T-cell (primary cell): ENCODE measurements at regions not wholly inside any gene's neighbourhood (a gene's known extent, or its start where the extent isn't known, plus 50 kb on each side); places are given as distances from the start of the nearest gene placed in this dataset.
"Not testable (repeated sequence)": the region's sequence is repeated elsewhere in the genome, so short reads cannot be mapped to it uniquely, and the experiment has no call there.

ENCODE experiments used
- ATAC-seq, 4 experiments: fragments of 200-7000 bp in 3 of 4; fragments of 150-1000 bp in 1 of 4; cut with Tn5 transposase; replicated peaks in 1 of 4; 1 replicate in 3 of 4; 2 replicates in 1 of 4; pipeline ENCODE4 v1.10.0; 2021; ENCODE audit warnings: moderate library complexity in 3 of 4, mild to moderate bottlenecking in 2 of 4, moderate number of reproducible peaks in 1 of 4
- CTCF ChIA-PET, 2 donors: fragments of 300-600 bp; sonication (Branson Sonifier 250); formaldehyde crosslinking; loops; one replicate each; lab custom pipeline; 2022; ENCODE audit warnings: antibody characterized with exemption in 2 of 2; lab: Charles Lee
- POLR2A ChIA-PET, 2 donors: fragments of 300-600 bp; sonication (Branson Sonifier 250); formaldehyde crosslinking; loops; one replicate each; lab custom pipeline; 2022; ENCODE audit warnings: antibody characterized with exemption in 2 of 2; lab: Charles Lee
- DNase-seq, 35 experiments: peaks; one replicate each; pipeline versions ENCODE4 v3.0.0 to v3.0.0-alpha.2; 2013 to 2023
- H3K27ac ChIP-seq: one replicate; pipeline ENCODE4 v1.5.1; 2013; ENCODE audit warnings: low read length
- H3K27me3 ChIP-seq, 2 experiments: replicated peaks in 1 of 2; 1 replicate in 1 of 2; 2 replicates in 1 of 2; pipeline versions ENCODE4 v1.6.1 to v1.7.0; 2013; ENCODE audit warnings: low read length in 1 of 2, mixed read lengths in 1 of 2; ENCODE audit not compliant: control insufficient read depth in 2 of 2, insufficient read depth in 2 of 2; ENCODE audit errors: extremely low read depth in 1 of 2
- H3K36me3 ChIP-seq, 2 donors: 1 replicate in 1 of 2; 2 replicates in 1 of 2; pipeline versions ENCODE4 v1.6.1 to v1.7.0; 2013; ENCODE audit warnings: low read length in 1 of 2; ENCODE audit not compliant: control insufficient read depth in 2 of 2, insufficient read depth in 1 of 2; ENCODE audit errors: extremely low read depth in 1 of 2
- H3K4me1 ChIP-seq, 2 experiments: 1 replicate in 1 of 2; 2 replicates in 1 of 2; pipeline versions ENCODE4 v1.6.1 to v1.7.0; 2013; ENCODE audit warnings: low read length in 2 of 2, mixed read lengths in 1 of 2; ENCODE audit not compliant: insufficient read depth in 2 of 2, control insufficient read depth in 1 of 2; ENCODE audit errors: extremely low read depth in 1 of 2
- H3K4me3 ChIP-seq, 2 donors: 1 replicate in 1 of 2; 2 replicates in 1 of 2; pipeline versions ENCODE4 v1.5.1 to v1.7.0; 2013; ENCODE audit warnings: mild to moderate bottlenecking in 2 of 2, low read length in 1 of 2, moderate library complexity in 1 of 2; ENCODE audit not compliant: control insufficient read depth in 1 of 2; ENCODE audit errors: extremely low read depth in 1 of 2
- H3K9me3 ChIP-seq: 2 replicates; pipeline ENCODE4 v1.7.0; 2013
- H3K27ac Mint-ChIP-seq, 2 donors: one replicate each; pipeline ENCODE4 v1.8.0; 2020 to 2021; ENCODE audit warnings: mild to moderate bottlenecking in 2 of 2, mixed read lengths in 2 of 2
- H3K27me3 Mint-ChIP-seq, 2 donors: one replicate each; pipeline ENCODE4 v1.8.0; 2021 to 2022; ENCODE audit warnings: mixed read lengths in 2 of 2
- H3K36me3 Mint-ChIP-seq: one replicate; pipeline ENCODE4 v1.8.0; 2021; ENCODE audit warnings: mixed read lengths
- H3K4me1 Mint-ChIP-seq, 3 donors: one replicate each; pipeline ENCODE4 v1.8.0; 2020 to 2022; ENCODE audit warnings: mixed read lengths in 3 of 3, mild to moderate bottlenecking in 1 of 3
- H3K4me3 Mint-ChIP-seq, 3 donors: one replicate each; pipeline ENCODE4 v1.8.0; 2020 to 2022; ENCODE audit warnings: mild to moderate bottlenecking in 3 of 3, mixed read lengths in 3 of 3, moderate library complexity in 3 of 3
- H3K9me3 Mint-ChIP-seq, 3 donors: one replicate each; pipeline ENCODE4 v1.8.0; 2020 to 2022; ENCODE audit warnings: mixed read lengths in 3 of 3
- WGBS: methylation state at CpG from one replicate; pipeline ENCODE4 v1.1.5; 2013; ENCODE audit warnings: missing lambda C conversion rate; ENCODE audit not compliant: insufficient coverage; 5-methylcytosine and 5-hydroxymethylcytosine counted together

DNA sequence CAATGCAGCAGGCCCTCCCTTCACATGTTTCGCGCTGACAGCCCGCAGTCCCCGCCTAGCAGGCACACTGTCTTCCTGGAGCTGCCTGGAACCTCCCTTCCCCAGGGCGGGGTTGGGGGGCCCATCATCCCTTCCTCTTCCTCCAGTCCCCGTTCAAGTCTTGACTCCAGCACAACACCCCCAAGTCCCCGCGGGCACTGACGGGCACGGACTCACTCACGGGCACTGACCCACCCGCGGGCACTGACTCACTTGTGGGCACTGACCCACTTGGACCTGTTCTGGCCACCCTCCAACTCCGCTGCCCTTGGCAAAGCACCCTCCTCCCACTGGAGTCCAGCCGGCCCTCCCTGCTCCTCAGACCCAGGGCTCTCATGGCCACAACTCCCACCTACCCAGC, 5376.7 kb upstream of the TPTE start:
- H3K9me3 ChIP-seq, CTCF ChIA-PET, H3K36me3 Mint-ChIP-seq, H3K27me3 Mint-ChIP-seq, ATAC-seq, H3K4me1 ChIP-seq, H3K4me3 ChIP-seq, H3K27ac Mint-ChIP-seq, H3K27me3 ChIP-seq, H3K36me3 ChIP-seq, DNase-seq, H3K4me3 Mint-ChIP-seq, H3K27ac ChIP-seq, H3K4me1 Mint-ChIP-seq, POLR2A ChIA-PET, H3K9me3 Mint-ChIP-seq: not testable (repeated sequence)
- WGBS = no CpG with 5 or more reads among the region's 15 CpGs

DNA sequence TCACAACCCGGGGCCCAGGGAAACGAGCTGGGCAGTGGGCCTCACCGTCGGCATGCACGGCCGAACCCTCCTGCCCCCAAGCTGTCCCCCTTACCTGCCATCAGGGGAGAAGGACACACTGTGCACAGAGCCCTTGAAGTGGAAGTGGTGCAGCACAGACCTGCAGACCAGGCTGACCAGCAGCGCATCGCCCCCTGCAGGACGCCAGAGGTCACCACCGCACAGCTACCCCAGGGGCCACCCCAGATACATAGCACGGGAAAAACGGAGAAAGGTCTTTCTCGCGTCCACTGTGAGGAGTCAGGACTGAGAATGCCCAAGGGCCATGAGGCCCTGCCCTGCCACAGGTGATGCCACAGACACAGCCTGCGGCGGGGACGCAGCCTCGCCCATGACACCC, 5373.7 kb upstream of the TPTE start:
- H3K4me1 Mint-ChIP-seq, H3K27ac Mint-ChIP-seq, H3K4me3 ChIP-seq, H3K27me3 ChIP-seq, H3K4me3 Mint-ChIP-seq, H3K36me3 ChIP-seq, H3K9me3 Mint-ChIP-seq, CTCF ChIA-PET, H3K27me3 Mint-ChIP-seq, H3K27ac ChIP-seq, H3K36me3 Mint-ChIP-seq, POLR2A ChIA-PET, H3K4me1 ChIP-seq, H3K9me3 ChIP-seq: not testable (repeated sequence)
- no CpG with 5 or more reads among the region's 18 CpGs for WGBS
- ATAC-seq (peak in 3 of 4 experiments; percentile 47 to 61 (median 50)), DNase-seq (peak in 2 of 35 experiments; percentile 1 to 7)

DNA sequence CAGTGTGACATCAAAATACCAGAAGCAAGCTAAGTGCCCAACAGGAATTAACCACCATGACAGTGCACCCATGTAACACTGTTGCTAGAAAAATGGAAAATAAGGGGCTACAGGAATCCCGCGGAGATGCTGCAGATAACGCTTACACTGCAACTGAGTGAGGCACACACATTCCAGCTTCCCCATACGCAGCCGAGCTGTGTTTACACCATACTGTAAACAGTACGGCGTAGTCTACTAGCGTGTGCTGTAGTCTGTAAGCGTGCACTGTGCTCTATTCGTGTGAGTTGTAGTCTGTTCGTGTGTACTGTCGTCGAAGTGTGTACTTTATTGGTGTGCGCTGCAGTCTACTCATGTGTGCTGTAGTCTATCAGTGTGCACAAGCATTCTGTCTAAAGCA, 5372.2 kb upstream of the TPTE start:
- H3K36me3 Mint-ChIP-seq, H3K27ac Mint-ChIP-seq, H3K9me3 Mint-ChIP-seq, H3K4me1 ChIP-seq, H3K9me3 ChIP-seq, CTCF ChIA-PET, POLR2A ChIA-PET, H3K4me3 Mint-ChIP-seq, H3K4me3 ChIP-seq, ATAC-seq, DNase-seq, H3K27me3 Mint-ChIP-seq, H3K4me1 Mint-ChIP-seq, H3K36me3 ChIP-seq, H3K27me3 ChIP-seq, H3K27ac ChIP-seq: not testable (repeated sequence)
- WGBS = no CpG with 5 or more reads among the region's 14 CpGs

DNA sequence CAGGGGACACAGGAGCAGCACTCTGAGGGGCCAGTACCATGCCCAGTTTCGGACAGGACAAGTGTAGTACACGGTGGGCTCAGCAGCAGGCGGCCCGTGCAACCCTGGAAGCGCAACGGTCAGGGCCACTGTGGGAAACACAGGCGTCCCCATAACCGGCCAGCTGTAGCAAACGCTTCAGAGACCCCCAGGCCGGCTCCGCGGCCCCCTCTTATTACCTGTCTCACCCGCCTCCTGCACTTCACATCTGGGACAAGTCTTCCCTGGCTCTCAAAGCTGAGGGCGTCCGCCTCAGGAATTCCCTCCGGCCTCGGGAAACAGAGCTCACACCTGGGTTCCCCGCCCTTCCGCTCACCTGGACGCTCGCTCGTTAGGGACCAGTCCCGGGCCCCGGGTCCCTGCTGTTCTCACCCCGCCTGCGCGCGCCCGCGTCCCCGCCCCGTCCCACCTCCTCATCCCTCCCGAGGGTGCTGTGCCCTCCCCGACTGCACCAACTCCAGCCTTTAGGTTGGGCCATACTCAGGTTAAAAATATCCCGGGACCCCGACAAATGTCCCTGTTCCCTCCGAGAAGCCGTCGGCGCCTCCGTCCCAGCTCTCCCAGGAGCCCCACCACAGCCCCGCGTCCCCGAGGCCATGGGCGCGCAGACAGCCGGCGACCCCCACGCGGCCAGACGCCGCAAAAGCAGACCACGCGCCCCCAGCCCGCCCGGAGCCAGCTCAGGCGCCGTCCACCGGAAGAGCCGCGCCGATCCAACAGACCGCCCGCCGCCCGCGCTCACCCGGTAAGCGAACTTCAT, 5367.3 kb upstream of the TPTE start:
- H3K4me3 ChIP-seq, H3K27ac Mint-ChIP-seq, H3K27me3 Mint-ChIP-seq, DNase-seq, H3K4me1 Mint-ChIP-seq, H3K27me3 ChIP-seq, H3K4me1 ChIP-seq, H3K9me3 Mint-ChIP-seq, POLR2A ChIA-PET, H3K36me3 Mint-ChIP-seq, H3K36me3 ChIP-seq, H3K27ac ChIP-seq, H3K9me3 ChIP-seq, CTCF ChIA-PET: not testable (repeated sequence)
- peak overlapping the region in 1 of 3 donors; percentile 52 for H3K4me3 Mint-ChIP-seq
- WGBS = no CpG with 5 or more reads among the region's 69 CpGs
- peak in 3 of 4 experiments; percentile 3 to 13 (median 12) for ATAC-seq

DNA sequence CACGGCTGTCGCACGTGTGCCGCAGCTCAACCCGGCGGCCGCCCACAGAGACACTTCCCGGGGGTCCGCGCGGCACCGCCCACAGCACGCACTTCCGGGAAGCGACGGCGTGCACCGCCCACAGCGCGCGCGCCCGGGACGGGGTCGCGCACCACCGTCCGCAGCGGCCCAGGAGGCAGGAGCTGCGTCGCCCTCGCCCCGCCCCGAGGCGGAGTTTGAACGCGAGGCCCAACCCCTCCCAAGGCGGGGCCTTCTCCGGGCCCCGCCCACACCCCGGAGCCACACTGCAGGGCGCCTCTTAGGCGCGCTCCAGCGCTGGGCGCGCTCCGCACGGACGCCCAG, 5366.8 kb upstream of the TPTE start:
- peak overlapping the region in 1 of 3 donors; percentile 52 for H3K4me3 Mint-ChIP-seq
- H3K9me3 ChIP-seq, H3K27ac Mint-ChIP-seq, H3K4me1 ChIP-seq, H3K27me3 ChIP-seq, H3K4me3 ChIP-seq, POLR2A ChIA-PET, H3K27ac ChIP-seq, H3K27me3 Mint-ChIP-seq, CTCF ChIA-PET, H3K9me3 Mint-ChIP-seq, H3K4me1 Mint-ChIP-seq, H3K36me3 ChIP-seq, H3K36me3 Mint-ChIP-seq: not testable (repeated sequence)
- peak; percentile 97 to 100 (median 99) for ATAC-seq
- 0% methylated on average over 12 of the region's 50 CpGs for WGBS
- DNase-seq = peak; percentile 56 to 95 (median 80)

- H3K4me1 ChIP-seq, H3K4me3 Mint-ChIP-seq, H3K27ac Mint-ChIP-seq, H3K9me3 Mint-ChIP-seq, ATAC-seq, DNase-seq, H3K9me3 ChIP-seq, H3K4me3 ChIP-seq, H3K27me3 Mint-ChIP-seq, H3K27me3 ChIP-seq, POLR2A ChIA-PET, H3K27ac ChIP-seq, H3K36me3 ChIP-seq, H3K4me1 Mint-ChIP-seq, H3K36me3 Mint-ChIP-seq, CTCF ChIA-PET: not testable (repeated sequence)
- no CpG with 5 or more reads among the region's 20 CpGs for WGBS
Measured at GRCh38 chr21:5162693-5163574, 5358.4 kb upstream of the TPTE start.
